Vagina (tissue), 2 donors: ENCODE measurements at regions not wholly inside any gene's neighbourhood (a gene's known extent, or its start where the extent isn't known, plus 50 kb on each side); places are given as distances from the start of the nearest gene placed in this dataset.

ENCODE experiments used
- DNase-seq, 2 donors: peaks; one replicate each; pipeline ENCODE4 v3.0.0-alpha.2; 2017; ENCODE audit errors: extremely low spot score in 2 of 2
- H3K27ac ChIP-seq: fragments of 200-600 bp; sonication (generic); one replicate; pipeline ENCODE4 v1.5.1; 2019
- H3K27me3 ChIP-seq: fragments of 200-600 bp; sonication (generic); one replicate; pipeline ENCODE4 v1.5.1; 2019
- H3K36me3 ChIP-seq, 2 donors: fragments of 200-600 bp; sonication (generic); one replicate each; pipeline ENCODE4 v1.5.1; 2017 to 2019
- H3K4me1 ChIP-seq: fragments of 200-600 bp; sonication (generic); one replicate; pipeline ENCODE4 v1.5.1; 2019
- H3K4me3 ChIP-seq, 2 donors: fragments of 200-600 bp; sonication (generic); 1 replicate in 1 of 2; 2 replicates in 1 of 2; pipeline ENCODE4 v1.5.1; 2016 to 2019
- H3K9me3 ChIP-seq: fragments of 200-600 bp; sonication (generic); one replicate; pipeline ENCODE4 v1.5.1; 2019
- CTCF ChIP-seq, 3 experiments: fragments of 450-650 bp in 2 of 3; fragments of 200-600 bp in 1 of 3; sonication (generic) in 1 of 3; IDR thresholded peaks; one replicate each; pipeline ENCODE4 v1.5.1; 2017 to 2019; ENCODE audit warnings: antibody characterized with exemption in 3 of 3, mild to moderate bottlenecking in 2 of 3, moderate library complexity in 2 of 3
- POLR2A ChIP-seq, 2 donors: fragments of 450-650 bp; IDR thresholded peaks; one replicate each; pipeline ENCODE4 v1.6.1; 2017; ENCODE audit warnings: antibody characterized with exemption in 2 of 2, mild to moderate bottlenecking in 2 of 2, moderate library complexity in 2 of 2
- POLR2AphosphoS5 ChIP-seq, 2 donors: sonication (generic); formaldehyde crosslinking; IDR thresholded peaks; one replicate each; pipeline ENCODE4 v1.9.0; 2017; ENCODE audit warnings: antibody characterized with exemption in 2 of 2, mild to moderate bottlenecking in 2 of 2, low read depth in 1 of 2; ENCODE audit not compliant: insufficient read depth in 1 of 2
- intact Hi-C: fragments of 100-400 bp; cut with DNase I; formaldehyde crosslinking; loops from one replicate; pipeline ENCODE4 v1.15.1; 2023

DNA sequence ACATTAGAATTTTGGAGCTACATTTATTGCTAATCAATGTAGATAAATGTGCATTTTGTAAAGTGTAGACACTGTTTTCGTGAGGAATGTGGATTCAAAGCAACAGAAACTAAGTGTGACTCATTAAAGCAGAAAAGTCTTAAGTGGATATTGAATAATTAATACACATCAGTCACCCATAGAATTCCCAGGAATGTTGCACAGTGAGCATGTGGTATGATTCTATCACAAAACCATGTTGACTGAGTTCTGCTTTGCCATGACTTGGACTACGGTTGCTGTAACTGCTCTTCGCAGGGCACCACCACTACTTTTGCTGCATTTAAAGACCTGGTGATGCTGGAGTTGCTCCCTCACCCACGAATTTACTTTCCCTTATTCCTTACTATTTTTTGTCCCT lies 471.8 kb downstream of the KCNT2 start:
- DNase-seq: no peak
- Histone ChIP-seq H3K4me3 (no peak overlapping the region), H3K4me1 (no peaks in the 10 kb centered on the region), H3K9me3 (no peaks in the 10 kb centered on the region), H3K27me3 (no peaks in the 10 kb centered on the region), H3K36me3 (no peaks in the 10 kb centered on the region), H3K27ac (no peak overlapping the region)
- TF ChIP-seq POLR2AphosphoS5 (IDR thresholded peaks at IDR 0.05; ENCODE audit: insufficient read depth in 1 of 2, low read depth in 1 of 2) (no peak), POLR2A (IDR thresholded peaks at IDR 0.05) (no peak), CTCF (IDR thresholded peaks at IDR 0.05) (no peak)
- intact Hi-C loops: no loop called here

DNA sequence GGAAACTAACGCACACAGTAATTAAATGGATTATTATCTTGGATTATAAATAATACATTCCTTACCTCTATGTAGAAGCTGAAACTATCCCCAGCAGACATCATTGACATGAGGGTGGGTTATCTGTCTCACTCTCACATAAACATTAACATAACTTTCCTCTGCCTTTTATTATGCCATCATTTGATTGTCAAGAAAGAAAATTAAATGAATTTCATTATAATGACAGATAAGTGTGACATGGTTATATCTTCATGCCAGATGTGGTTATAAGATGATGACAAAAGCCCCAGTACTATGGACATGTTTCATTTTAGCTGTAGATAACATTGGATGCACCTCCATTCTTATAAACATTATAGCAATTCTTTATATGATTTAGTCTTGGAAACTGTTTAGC lies 476.5 kb downstream of the KCNT2 start:
- no peak for DNase-seq
- no peak overlapping the region for H3K27ac ChIP-seq
- H3K27me3 ChIP-seq: no peaks in the 10 kb centered on the region
- intact Hi-C loops: no loop called here
- TF ChIP-seq POLR2AphosphoS5 (IDR thresholded peaks at IDR 0.05; ENCODE audit: insufficient read depth in 1 of 2, low read depth in 1 of 2) (no peak), CTCF (IDR thresholded peaks at IDR 0.05) (no peak), POLR2A (IDR thresholded peaks at IDR 0.05) (no peak)
- no peak overlapping the region for H3K4me3 ChIP-seq
- no peaks in the 10 kb centered on the region for H3K9me3 ChIP-seq
- no peaks in the 10 kb centered on the region for H3K4me1 ChIP-seq
- no peaks in the 10 kb centered on the region for H3K36me3 ChIP-seq

DNA sequence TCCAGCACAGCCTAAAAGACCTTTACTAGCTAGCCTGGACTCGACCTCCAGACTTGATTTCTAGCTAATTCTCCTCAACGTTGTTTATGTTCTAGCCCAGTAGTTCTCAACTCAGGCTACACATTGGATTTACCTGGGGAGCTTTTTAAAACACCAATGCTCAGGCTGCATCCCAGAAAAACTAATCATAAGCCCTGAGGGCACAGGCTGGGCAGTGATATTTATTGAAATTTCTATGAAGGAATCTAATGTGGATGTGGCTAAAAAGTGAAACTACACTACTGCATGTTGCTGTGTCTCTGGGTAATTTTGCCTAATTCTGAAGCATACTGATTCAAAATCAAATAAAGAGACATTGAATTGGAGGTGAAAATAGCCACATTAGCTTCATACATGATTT lies 479.4 kb downstream of the KCNT2 start:
- no peaks in the 10 kb centered on the region for H3K36me3 ChIP-seq
- TF ChIP-seq CTCF (IDR thresholded peaks at IDR 0.05) (no peak), POLR2A (IDR thresholded peaks at IDR 0.05) (no peak), POLR2AphosphoS5 (IDR thresholded peaks at IDR 0.05; ENCODE audit: insufficient read depth in 1 of 2, low read depth in 1 of 2) (no peak)
- no peak overlapping the region for H3K27ac ChIP-seq
- H3K27me3 ChIP-seq: no peaks in the 10 kb centered on the region
- intact Hi-C loops: no loop called here
- H3K9me3 ChIP-seq: no peaks in the 10 kb centered on the region
- no peak overlapping the region for H3K4me3 ChIP-seq
- DNase-seq: no peak
- no peaks in the 10 kb centered on the region for H3K4me1 ChIP-seq

GRCh38 chr1:196121181-196121580 lies 487.1 kb downstream of the KCNT2 start:
- Histone ChIP-seq H3K4me3 (no peak overlapping the region), H3K36me3 (no peaks in the 10 kb centered on the region), H3K27me3 (no peaks in the 10 kb centered on the region), H3K27ac (no peak overlapping the region), H3K4me1 (no peaks in the 10 kb centered on the region), H3K9me3 (no peaks in the 10 kb centered on the region)
- no peak for DNase-seq
- intact Hi-C loops: no loop called here
- TF ChIP-seq POLR2AphosphoS5 (IDR thresholded peaks at IDR 0.05; ENCODE audit: insufficient read depth in 1 of 2, low read depth in 1 of 2): no peak
- TF ChIP-seq CTCF (IDR thresholded peaks at IDR 0.05): no peak
- TF ChIP-seq POLR2A (IDR thresholded peaks at IDR 0.05): no peak

DNA sequence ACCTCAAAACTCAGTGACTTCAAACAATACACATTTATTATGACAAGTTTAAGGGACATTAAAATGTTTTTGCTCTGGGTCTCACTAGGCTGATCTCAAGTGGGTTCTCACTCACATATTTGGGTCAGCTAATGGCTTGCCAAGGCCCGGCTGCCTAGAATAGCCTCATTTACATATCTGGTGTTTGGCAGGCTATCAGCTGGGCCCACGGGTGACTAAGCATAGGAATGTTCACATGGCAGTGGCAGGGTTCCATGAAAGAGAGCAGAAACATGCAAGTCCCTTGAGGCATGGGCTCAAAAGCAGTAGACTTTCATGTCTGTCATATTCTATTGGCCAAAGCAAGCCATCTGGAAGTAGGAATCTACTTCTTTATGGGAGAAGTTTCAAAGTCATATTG lies 492.6 kb downstream of the KCNT2 start:
- DNase-seq: no peak
- TF ChIP-seq CTCF (IDR thresholded peaks at IDR 0.05) (no peak), POLR2A (IDR thresholded peaks at IDR 0.05) (no peak), POLR2AphosphoS5 (IDR thresholded peaks at IDR 0.05; ENCODE audit: insufficient read depth in 1 of 2, low read depth in 1 of 2) (no peak)
- Histone ChIP-seq H3K36me3 (no peaks in the 10 kb centered on the region), H3K4me1 (no peaks in the 10 kb centered on the region), H3K4me3 (no peak overlapping the region), H3K9me3 (no peaks in the 10 kb centered on the region), H3K27ac (no peak overlapping the region), H3K27me3 (no peaks in the 10 kb centered on the region)
- intact Hi-C loops: no loop called here
